GM19035 (cell line): ENCODE measurements at regions not wholly inside any gene's neighbourhood (a gene's known extent, or its start where the extent isn't known, plus 50 kb on each side); places are given as distances from the start of the nearest gene placed in this dataset.

Source experiments
- ATAC-seq: cut with Tn5 transposase; IDR thresholded peaks from one replicate; pipeline ENCODE4 v1.9.1; 2021; ENCODE audit not compliant: unreplicated experiment

DNA sequence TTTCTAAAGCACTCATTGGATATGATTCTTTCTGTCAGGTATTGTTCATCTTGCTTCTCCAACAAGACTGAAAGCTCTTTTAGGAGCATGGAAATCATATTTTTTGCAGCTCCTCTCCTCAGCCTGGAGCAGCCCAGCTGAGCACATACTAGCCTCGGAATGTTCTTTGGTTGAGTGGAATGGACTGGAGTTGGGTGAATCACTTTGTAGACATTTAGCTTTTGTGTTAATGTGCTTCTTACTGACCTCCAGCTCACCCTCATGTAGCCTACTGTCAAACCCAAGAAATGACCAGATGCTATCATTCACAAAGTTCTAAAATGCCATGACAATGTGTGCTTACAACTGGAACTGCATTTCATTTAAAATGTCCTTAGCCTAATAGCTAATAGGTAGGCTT lies 161.1 kb downstream of the NUAK1 start:
- ATAC-seq: no peak

DNA sequence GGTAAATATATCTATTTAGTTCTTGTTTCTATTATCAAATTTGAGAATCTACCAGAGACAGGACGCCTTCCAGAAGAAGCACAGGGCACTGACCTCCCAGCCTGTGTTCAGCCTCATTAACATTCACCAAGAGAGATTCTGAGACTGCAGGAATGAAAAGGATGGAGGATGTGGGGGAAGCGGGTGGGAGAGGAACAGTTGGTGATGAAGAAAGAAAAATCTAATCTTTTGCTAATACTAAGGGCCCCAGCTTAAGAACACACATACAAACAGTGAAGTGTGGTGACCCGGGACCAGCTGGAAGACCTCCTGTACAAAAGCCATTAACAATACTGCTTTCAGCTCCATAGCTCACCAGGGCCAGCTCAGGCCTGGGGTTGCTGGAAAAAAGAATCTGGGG lies 160.5 kb downstream of the NUAK1 start:
- ATAC-seq: no peak

DNA sequence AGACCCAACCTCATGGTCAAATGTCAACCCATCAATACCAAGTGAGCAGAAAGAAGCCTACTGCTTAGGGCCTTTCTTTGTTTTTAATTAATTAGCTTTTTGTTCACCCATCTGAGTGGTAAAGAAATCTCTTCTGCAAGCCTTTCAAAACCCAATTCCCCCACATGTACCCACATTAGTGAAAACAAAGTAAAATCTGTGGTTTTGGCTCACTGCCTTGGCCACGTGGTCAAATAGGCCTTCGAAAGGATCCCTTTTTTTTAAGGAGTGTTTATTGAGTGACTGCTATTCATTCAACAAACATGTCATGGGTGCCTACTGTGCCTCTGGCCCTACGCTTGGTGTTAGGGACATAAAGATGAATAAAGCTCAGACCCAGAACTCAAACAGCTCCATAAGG lies 160.1 kb downstream of the NUAK1 start:
- ATAC-seq: no peak

DNA sequence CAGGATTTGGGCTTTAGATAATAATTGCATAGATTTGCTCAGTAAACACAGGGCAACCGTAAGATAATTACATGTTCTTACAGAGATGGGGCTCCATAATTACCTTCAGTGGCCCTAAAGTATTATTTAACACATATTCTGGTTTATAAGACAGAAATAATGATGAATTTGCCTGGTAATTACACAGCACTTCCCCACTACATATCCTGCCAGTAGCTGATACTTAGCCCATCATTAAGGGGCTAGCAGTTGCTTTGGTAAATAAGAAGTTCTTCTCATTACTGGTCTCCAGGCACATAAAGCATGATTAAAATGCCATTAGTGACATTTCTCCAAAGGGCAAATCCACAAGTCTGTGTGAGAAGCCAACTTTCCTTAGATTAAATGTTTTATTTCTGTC lies 158.7 kb downstream of the NUAK1 start:
- ATAC-seq: no peak

DNA sequence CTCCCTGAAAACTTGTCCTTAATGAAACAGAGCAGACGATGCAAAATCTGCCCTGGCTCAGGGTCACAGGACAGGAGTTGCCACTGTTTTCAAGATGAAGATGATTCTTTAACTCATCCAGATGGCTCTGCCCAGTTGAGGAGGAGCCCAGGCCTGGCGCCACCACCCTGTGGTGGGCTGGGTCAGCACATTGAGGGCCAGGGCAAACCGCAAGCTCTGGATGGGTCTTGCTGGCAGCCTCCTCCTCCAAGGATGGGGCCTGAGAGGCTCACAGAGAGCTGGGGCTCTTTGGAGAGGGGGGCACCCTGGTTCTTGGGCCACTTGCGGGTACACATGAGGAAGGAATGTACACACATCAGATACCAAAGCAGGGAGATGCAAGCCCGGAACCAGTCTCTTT lies 158.2 kb downstream of the NUAK1 start:
- no peak for ATAC-seq

DNA sequence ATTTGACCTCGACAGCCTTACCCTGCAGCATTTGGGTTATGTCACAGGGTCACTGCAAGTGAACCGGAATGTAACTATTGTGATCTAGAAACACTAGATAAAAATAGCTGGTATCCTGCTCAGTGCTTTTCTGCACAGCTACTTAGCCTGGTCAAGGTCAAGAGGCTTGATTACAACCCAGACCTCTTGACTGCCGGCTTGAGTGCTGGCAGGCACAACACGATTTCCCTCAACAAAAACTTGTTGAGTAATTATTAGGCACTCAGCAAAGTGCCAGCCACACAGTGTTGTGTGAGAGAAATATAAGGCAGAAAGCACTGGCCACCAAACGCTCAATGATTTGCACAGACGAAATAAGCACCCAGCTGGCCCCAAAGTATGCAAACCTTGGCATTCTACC lies 156.7 kb downstream of the NUAK1 start:
- no peak for ATAC-seq

DNA sequence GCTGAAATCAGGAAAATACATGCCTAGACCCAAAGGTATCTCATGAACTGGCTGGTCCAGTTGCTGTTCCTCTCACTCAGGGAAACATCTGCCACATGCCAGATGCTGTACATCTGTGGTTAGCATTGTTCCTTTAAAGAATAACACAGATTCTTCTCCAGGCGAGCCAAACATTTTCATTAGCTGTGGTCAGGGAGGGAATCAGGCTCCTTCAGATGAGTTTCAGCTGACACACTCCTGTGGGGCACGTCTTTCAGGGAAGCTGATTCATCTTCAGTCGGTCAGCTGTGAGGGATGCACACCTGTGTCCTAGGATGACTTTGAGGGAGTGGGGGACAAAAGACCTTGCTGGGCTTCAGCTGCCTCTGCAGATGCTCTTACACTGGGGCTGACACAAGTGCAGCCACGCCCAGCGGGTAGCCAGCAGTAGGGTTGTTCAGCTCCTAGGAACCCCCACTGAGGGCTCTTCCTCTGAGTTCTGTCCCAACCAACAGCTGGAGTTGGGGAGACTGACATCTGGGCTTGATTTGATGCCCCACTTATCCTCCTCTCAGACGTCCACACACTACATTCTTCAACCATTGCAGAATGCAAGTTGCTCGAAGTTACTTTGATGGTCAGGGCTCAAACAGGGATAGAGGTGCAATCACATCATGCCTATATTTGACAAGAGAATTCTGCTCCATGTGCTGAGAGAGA lies 155.0 kb downstream of the NUAK1 start:
- ATAC-seq: no peak

DNA sequence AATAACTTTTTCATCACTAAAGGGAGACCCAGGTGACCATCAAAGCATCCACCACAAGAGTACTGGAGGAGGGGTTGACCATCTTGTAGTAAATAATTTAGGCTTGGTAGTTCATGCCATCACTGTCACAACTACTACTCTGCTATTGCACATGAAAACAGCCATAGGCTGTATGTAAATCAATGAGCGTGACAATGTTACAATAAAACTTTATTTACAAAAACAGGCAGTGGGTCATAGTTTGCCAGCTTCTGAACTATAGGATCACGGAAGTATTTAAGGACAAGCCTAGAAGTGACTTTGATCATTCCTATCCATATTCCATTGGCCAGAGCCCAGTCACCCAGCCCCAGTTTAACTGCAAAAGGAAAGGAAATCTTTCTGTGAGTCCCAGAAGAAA lies 153.4 kb downstream of the NUAK1 start:
- no peak for ATAC-seq

DNA sequence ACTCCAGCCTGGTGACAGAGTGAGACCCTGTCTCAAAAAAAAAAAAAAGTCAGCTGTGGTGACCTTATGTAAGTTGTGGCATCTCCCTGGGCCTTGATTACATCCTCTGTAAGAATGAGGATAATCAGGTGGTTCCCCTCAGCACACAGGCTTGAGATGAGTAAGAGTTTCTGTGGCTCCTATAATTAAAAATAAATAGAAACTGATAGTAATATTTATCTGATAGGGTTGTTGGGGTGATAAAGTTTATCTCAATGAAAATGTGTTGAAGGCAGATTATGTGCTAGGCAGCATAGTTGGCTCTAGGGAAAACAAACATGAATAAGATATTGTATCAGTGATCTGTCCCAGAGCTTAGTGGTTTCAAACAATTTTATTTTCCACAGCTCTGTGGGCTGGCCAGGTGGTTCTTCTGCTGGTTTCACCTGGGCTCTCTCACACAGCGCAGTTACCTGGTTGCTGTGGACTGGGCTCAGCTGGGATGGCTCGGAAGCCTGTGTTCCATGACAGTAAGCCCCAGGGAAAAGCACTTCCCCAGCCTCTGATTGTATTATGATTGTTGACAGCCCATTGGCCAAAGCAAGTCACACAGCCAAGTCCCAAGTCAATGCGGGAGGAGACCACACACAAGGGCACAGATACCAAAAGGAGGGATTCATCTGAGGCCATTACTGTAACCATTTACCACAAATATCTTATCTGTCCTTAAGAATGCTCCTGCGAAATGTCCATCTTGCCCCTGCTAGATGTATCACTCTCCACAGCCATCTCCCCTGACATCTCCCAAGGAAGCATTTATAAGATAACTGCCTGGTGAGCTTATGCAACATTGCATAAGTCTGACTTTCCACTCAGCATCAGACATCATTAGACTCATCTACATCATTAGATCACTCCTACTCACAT lies 151.7 kb downstream of the NUAK1 start:
- no peak for ATAC-seq

DNA sequence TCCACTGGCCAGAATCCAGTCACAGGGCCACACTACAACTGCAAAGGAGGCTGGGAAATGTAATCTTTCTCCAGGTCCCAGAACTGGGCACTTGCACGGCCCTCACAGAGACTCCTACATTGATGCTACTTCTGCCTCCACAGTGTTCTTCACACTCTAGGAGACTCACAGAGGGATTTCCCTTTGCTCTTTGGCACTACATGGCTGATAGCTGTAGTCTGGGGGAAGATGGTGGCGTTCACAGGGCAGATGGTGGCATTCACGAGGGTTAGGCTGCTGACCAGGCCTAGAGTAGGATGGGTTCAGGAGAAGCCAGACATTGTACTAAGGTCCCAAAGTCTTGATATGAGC lies 151.1 kb downstream of the NUAK1 start:
- no peak for ATAC-seq

DNA sequence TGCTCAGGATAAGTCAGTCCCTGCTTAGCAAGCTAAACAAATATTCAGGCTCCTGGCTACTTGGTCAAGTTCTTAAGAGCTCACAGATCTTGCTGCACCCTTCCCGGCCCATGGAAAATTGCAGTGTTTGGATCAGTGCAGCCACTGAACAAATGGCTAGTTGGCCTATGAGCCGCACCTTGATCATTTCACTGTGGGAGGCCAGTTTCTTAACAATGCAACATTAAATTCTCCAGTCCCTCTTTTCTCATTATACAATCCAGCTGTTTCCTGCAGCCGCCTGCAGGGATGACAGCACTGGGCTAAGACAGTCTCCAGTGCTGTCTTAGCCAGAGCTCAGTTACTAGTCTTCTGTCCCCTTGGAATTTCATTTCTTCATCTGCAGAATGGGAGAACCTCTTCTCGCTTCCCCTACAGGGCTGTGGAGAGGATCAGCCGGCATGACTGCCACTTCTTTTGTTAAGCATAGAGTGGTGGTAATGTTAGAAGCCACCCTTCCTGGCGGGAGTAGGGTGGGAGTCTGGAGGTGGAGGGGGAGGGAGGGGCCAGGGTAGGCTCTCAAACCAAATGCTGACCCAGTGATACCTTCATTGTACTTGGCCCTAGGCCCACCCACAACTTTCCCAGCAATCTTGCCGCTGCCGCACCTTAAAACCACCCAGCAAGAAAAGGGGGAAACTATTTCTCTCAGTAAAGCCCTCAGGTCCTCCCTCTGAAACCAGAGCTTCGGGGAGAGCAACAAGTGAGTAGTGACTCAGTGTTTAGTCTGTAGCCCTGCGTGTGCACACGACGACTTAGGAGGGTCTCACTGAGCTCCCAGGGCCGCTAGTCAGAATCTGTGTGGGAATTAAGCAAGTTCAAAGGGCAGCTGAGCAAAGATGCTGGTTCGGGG lies 145.7 kb downstream of the NUAK1 start:
- no peak for ATAC-seq

DNA sequence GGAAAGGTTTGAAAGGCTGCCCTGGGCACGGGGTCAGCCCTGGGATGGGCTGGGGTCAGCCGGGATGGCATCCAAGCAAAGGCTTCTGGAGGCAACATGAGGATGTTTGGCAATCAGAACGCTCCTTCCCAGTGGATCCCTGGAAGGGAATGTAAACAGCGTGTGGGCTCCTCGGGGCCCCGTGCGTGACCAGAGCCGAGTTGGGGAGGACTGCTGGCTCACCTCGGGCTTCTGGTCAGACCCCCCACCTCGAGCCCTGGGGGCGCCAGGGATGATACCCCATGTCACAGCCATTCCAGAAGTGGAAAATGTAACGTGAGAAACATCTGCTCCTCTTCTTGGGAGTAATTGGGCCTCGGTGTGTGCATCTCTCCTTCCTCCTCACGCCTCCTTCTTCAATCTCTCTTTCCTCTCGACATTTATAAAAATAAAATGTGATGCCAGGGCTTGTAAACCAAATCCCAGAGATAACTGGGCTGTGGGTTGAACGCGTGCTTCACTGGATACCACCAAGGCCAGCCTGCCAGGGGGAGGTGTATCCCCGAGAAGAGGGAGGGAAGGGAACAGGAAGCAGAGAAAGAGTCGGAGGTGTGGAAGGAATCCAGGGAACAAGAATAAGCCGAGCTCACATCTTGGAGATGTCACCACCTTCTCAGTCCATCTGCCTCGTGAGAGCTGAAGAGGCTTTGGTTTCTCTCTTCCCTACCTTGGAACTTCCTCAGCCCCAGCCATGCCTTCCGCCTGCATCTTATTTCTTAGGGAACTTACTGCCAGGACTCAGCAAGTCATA lies 144.8 kb downstream of the NUAK1 start:
- ATAC-seq: no peak

DNA sequence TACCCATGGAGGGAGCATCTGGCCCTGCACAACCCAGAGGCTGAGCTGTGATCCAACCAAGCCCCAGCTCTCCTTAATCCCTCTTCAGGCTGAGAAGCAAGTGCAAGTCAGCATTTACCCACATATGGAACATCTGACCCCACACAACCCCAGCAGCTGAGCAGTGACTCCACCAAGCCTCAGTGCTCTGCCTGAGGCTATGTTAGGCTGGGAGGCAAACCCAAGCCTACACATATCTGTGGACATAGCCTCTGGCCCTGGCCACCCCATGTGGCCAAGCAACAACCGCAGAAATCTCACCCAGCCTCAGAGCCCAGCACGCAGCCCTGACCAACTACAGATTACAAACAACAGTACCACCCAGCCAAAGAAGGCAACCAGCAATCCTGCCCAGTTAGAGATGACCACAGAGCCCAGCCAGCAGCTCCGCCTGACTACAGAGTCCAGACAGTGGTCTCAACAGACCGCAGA lies 142.8 kb downstream of the NUAK1 start:
- ATAC-seq: no peak

DNA sequence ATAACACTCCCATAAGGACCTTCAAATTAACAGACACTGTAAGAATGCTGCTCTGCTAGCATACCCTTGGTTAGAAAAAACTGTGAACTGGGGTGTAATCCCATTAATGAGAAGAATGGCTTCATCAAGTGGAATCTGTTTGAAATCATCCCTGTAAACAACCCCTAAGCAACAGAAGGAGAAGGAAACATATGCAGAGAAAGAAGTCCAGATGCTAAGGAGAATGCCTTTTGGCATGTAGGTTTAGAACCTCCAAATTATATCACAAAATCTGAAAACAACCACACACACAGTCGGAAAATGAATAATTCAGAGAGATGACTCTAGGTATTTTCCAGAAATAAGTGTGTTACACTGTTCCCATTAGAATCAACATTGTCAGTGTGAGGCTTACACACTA lies 140.2 kb downstream of the NUAK1 start:
- ATAC-seq: no peak

DNA sequence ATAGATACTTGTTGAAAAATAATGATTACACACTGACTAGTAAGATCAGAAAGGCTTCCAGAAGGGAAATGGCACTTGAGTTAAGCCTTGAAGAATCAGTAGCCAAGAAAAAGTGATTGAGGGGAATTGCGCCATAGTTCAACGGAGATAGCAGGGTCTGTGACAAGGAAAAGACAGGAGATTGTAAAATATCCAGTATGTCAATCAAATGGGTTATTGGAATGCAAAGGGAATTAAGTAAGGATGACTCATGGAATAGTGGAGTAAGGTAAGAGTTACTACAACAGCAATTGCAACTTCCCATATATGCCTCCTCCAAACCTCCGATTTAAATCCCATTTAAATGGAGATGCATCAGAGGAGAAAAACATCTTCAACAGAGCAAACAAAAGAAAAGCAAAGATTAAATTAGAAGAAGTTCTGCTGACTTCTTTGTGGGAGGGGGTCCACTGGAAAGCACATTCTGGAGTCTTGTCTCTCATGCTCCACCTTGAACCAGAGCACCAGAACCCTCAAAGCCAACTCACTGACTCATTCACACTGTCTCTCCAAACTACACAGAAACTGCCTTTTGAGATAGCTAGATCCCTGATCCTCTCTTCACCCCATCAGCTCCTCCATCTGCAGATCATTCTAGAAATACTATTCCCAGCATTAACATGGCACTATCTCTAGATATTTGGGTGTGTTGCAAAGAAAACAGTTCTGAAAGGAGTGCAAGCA lies 138.2 kb downstream of the NUAK1 start:
- ATAC-seq: no peak

DNA sequence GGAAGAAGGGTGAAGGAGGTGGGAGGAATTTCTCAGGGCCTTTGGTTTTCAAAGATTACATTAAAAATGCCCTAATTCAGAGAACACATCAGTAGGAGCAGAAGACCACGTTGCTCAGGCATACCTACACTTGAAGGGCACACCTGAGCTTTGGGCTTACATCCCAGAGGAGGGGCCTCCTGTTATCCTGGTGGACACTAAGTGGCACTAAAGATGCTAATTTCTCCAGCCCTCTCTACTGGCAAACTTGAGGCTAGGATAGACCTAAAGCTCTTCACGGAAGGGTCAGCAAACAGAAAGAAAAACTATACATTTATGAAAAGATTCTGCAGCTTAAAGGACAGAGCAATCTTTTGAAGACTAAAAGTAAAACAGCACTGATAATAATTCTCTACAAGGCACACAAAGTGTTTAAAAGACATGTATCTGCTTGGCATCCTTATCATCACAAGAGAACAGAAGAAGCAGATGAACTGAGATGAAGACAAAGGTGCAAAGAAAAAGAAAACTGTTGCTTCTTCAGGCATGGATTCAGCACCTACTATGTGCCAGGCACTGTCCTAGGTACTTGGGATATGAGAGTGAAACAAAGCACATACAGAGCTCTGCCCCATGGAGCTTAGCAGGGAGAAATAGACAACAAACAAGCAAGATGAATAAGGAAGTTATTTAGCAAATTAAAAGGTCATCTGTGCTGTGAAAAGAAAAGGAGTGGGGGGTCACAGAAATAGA lies 137.5 kb downstream of the NUAK1 start:
- ATAC-seq: no peak

DNA sequence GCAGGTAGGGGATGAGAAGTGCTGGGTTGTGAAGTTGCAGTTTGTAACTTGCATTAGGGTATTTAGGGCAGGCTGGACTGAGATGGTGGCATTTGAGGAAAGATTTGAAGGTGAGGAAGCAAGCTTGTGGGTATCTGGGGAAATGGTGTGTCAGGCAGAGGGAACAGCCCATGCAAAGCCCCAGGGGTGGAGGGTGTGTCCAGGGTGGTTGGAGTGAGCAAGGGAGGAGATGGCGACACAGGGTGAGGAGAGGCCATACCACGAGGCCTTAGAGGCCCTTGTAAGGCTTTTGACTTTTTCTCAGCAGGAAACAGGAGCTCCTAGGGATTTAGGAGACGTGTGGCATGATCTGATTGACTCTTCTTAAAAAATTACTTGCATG lies 136.9 kb downstream of the NUAK1 start:
- no peak for ATAC-seq

DNA sequence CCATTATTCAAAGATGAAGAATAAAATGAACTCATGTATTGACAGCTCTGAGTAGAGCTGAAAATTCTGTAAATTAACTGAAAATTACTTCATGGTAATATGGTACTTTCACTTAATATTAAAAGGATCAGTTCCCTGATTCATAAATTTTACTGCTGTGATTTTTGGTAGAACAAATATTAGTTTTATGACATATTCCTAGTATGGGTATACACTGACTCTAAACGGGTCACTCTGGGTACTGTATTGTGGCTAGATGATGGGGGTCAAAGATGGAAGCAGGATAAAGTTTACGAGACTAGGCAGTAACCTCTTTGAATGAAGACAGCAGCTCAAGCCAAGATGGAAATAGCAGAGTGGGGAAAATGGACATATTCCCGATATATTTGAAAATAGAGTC lies 135.5 kb downstream of the NUAK1 start:
- ATAC-seq: no peak

DNA sequence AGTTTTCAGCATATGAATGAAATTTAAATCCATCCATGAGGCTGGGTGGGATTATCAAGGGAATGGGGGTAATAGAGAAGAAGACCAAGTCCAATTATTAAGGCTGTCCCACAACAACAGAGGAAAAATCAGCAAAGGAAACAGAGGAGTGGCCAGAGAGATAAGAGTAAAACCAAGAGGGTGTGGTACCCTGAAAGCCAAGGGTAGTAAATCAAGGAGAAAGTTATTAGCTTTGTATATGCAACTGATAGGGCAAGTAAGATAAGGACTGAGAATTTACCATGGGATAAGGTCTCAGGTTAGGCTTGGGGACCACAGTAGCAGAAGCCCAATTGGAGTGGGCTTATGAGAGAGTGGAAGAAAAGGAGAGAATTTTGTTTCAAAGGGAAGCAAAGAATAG lies 134.5 kb downstream of the NUAK1 start:
- ATAC-seq: no peak
